H54 (cell line): ENCODE measurements at regions not wholly inside any gene's neighbourhood (a gene's known extent, or its start where the extent isn't known, plus 50 kb on each side); places are given as distances from the start of the nearest gene placed in this dataset.
"Not testable (repeated sequence)": the region's sequence is repeated elsewhere in the genome, so short reads cannot be mapped to it uniquely, and the experiment has no call there.

Experiments used
- DNase-seq: peaks from one replicate; pipeline ENCODE4 v3.0.0; 2011; ENCODE audit warnings: low spot score, mixed read lengths; ENCODE audit not compliant: insufficient read length
- FAIRE-seq: peaks from 3 replicates; lab custom pipeline; 2011; peaks lifted over from hg19 to GRCh38; lab: Jason Lieb, UNC
- POLR2A ChIP-seq: IDR thresholded peaks from 2 replicates; pipeline ENCODE4 v1.6.1; 2011; ENCODE audit warnings: low read depth, mild to moderate bottlenecking, low read length

GRCh38 chrX:13428053-13428786 lies 108.4 kb upstream of the ATXN3L start:
- no peak for TF ChIP-seq POLR2A
- FAIRE-seq, result no peak
- no peak for DNase-seq

DNA sequence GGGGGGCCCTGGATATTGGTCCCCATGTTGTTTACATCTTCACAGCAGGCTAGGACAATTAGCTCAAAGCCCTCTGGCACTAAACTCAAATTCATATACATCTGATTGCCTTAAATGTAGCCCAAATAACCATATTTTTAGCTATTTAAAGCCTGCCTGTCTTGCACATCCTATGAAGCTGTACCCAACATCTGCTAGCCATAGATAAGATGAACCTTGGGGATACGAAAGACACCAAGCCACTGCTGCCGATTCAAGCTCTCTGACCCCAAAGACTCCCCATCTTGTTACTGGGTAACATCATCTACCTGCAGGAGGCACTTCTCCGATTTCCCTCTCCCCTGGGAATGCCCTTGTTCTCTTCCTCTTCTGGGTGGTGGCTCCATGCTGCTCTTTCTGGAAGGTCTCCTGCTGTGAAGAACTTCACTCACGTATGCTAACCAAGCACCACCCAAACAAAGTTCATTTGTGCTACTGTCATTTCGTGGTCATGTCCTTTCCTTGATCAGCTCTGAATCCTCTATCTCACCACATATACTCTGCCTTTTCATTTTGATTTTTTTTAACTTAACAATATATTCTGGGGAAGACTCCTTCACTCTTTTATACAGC lies 107.7 kb upstream of the ATXN3L start:
- DNase-seq (no peak), FAIRE-seq (no peak)
- TF ChIP-seq POLR2A, result no peak

GRCh38 chrX:13420545-13421183 lies 100.8 kb upstream of the ATXN3L start:
- no peak for TF ChIP-seq POLR2A
- FAIRE-seq (no peak), DNase-seq (no peak)

DNA sequence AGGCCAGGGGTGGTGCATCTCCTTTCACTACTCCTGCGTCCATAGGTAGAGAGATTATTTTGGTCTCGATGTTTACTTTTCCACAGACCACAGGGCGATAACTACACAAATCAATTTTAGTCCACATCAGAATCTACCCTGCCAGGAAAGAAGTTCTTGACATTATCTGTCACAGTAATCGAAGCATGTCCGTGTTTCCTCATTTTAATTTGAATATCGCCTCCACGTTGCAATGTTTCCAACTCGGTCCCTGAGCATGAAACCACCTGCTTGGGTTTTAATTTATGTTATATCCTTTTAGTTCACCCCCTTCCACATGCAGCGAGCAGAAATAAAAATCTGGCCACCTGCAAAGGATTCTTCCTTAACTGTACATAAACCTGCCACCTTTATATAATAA lies 100.1 kb upstream of the ATXN3L start:
- DNase-seq, result no peak
- no peak for FAIRE-seq
- no peak for TF ChIP-seq POLR2A

GRCh38 chrX:13419276-13419675 lies 99.4 kb upstream of the ATXN3L start:
- no peak for TF ChIP-seq POLR2A
- no peak for FAIRE-seq
- no peak for DNase-seq

DNA sequence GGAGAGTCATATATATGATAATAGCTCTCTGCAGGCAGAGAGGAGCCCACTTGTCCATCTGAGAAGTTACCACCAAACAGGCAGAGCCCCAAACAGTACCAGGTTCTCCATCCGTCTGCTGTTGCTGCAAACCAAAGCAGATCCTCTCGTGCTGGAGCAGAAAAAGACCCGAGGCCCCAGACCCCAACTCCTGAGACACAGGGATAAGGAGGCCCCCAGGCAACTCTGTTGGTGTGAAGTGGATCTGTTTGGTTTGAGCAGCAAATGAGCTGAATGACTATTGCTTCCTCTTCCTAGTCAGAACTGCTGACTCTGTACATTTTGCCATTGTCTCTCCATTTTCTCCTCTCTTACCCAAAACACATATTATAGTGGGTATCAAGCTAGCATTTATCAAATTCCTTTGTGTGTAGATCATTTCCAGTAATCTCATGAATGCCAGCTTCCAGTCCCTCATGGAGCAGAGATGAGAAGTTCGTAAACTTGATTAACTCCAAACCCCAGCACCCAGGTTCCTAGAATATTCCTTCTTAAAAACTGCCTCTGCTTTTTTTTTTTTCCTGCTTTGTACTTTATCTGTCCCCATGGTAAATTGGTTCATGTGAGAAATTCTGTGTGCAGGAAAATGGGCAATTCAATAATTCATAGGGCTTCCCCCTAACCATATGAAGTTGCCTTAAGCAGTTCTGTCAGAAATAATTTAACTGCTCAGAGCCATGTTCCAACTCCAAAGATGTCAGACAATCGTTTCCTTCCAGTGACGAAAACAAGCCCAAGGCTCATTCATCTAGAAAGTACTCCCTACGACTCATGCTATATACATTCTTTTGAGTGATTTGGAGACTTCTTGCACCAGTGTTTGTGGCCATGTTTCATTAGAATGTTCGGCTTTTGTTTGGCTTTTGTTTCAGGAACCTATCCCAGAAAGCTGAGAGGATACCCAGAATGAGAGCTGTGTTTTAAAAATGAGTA lies 98.6 kb upstream of the ATXN3L start:
- DNase-seq (no peak), FAIRE-seq (no peak)
- TF ChIP-seq POLR2A, result no peak

DNA sequence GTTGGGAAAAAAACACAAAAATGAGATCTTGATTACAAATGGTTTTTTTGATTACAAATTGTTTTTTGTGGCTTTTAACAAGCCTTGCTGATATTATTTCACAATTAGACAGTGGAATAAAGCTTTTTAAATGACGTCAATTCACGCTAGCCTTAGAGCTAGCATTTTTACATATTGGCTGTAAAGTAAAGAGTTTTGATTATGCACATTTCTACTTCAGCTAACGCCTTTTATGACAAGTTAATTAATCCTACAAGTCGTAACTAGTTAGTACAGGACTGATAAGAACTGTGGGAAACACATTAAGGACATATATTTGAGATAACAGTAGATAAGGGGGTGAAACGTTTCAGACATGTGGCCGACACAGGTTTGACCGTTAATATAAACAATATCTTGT lies 95.7 kb upstream of the ATXN3L start:
- FAIRE-seq (no peak), DNase-seq (no peak)
- TF ChIP-seq POLR2A, result no peak

GRCh38 chrX:13414006-13414647 lies 94.3 kb upstream of the ATXN3L start:
- FAIRE-seq (no peak), DNase-seq (no peak)
- TF ChIP-seq POLR2A, result no peak

GRCh38 chrX:13412208-13412600 lies 92.4 kb upstream of the ATXN3L start:
- no peak for FAIRE-seq
- no peak for TF ChIP-seq POLR2A
- DNase-seq, result no peak

GRCh38 chrX:13411496-13412207 lies 91.8 kb upstream of the ATXN3L start:
- FAIRE-seq (no peak), DNase-seq (no peak)

DNA sequence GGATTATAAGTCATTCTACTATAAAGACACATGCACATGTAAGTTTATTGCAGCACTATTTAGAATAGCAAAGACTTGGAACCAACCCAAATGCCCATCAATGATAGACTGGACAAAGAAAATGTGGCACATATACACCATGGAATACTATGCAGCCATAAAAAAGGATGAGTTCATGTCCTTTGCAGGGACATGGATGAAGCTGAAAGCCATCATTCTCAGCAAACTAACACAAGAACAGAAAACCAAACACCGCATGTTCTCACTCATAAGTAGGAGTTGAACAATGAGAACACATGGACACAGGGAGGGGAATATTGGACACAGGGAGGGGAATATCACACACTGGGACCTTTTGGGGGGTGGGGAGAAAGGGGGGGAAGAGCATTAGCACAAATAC lies 88.7 kb upstream of the ATXN3L start:
- not testable (repeated sequence) for DNase-seq, FAIRE-seq

More at GRCh38 chrX:13411496-13412207, 91.8 kb upstream of the ATXN3L start:
- no peak for TF ChIP-seq POLR2A

GRCh38 chrX:13404777-13405176 lies 84.9 kb upstream of the ATXN3L start:
- DNase-seq, FAIRE-seq: not testable (repeated sequence)

- TF ChIP-seq POLR2A, result no peak
- DNase-seq (no peak), FAIRE-seq (no peak)
Observed at GRCh38 chrX:13404364-13404763, 84.5 kb upstream of the ATXN3L start.
